ENCODE measurements at regions not wholly inside any gene's neighbourhood (a gene's known extent, or its start where the extent isn't known, plus 50 kb on each side); places are given as distances from the start of the nearest gene placed in this dataset.

DNA sequence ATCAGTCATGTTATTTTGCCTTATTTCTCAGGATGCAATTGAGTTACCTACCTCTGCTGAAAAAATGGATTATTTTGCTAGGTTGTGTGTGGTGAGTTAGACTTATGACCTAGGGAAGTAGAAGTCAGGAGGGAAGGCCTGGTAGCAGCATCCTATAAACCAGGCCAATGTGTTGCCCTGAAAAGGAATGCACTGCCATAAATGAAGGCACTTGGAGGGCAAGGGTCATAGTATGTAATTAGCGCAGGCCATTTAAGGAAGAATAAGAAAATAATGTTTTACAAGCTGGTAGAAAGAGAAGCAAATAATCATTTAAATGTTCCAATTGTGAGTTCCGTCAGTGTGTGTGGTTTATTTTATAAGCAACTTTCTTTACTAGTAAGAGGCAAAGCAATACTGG lies 698.8 kb downstream of the KCNJ2 start:
- no peaks in the 10 kb centered on the region for H3K36me3 ChIP-seq
- no peaks in the 10 kb centered on the region for H3K27me3 ChIP-seq
- H3K9me3 ChIP-seq: no peaks in the 10 kb centered on the region
- no peaks in the 10 kb centered on the region for H3K4me1 ChIP-seq
- TF ChIP-seq, protein P1, sequence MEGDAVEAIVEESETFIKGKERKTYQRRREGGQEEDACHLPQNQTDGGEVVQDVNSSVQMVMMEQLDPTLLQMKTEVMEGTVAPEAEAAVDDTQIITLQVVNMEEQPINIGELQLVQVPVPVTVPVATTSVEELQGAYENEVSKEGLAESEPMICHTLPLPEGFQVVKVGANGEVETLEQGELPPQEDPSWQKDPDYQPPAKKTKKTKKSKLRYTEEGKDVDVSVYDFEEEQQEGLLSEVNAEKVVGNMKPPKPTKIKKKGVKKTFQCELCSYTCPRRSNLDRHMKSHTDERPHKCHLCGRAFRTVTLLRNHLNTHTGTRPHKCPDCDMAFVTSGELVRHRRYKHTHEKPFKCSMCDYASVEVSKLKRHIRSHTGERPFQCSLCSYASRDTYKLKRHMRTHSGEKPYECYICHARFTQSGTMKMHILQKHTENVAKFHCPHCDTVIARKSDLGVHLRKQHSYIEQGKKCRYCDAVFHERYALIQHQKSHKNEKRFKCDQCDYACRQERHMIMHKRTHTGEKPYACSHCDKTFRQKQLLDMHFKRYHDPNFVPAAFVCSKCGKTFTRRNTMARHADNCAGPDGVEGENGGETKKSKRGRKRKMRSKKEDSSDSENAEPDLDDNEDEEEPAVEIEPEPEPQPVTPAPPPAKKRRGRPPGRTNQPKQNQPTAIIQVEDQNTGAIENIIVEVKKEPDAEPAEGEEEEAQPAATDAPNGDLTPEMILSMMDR (IDR thresholded peaks at IDR 0.05): no peak
- no peak overlapping the region for H3K27ac ChIP-seq
- no peak for DNase-seq (ENCODE audit: low spot score)
- no peak overlapping the region for H3K4me3 ChIP-seq

DNA sequence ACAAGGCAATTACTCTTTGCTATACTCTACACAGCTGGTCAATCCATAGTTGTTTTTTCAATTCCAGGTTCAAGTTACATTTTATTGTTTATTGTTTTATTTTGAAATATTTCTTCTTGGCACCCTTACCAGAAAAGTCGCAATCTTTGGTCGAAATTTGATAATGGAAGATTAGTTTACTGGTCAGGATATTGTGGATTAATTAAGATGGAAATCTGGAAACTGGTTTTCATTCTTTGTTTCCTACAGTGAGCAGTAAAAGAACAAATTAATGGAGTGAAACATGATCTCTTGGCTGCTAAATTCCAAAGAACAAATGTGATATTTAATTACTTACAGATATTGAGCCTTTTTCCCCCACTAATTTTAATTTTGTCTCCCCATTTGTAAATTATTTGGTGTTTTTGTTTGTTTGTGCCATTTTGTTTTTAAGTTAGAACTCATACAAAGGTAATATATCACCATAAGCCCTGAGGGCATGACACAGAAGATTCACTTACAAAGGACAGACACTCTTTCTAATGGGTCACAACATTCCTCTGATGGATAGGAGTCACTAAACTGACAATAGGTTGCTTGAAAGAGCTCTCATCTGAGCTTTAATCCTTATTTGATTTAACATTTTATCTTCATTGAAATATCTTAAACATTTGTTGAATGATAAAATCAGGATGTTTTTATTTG lies 700.2 kb downstream of the KCNJ2 start:
- no peak overlapping the region for H3K4me3 ChIP-seq
- H3K9me3 ChIP-seq: no peaks in the 10 kb centered on the region
- TF ChIP-seq, protein P1 (IDR thresholded peaks at IDR 0.05): no peak
- no peak for DNase-seq (ENCODE audit: low spot score)
- H3K27me3 ChIP-seq: no peaks in the 10 kb centered on the region
- H3K27ac ChIP-seq: no peak overlapping the region
- no peaks in the 10 kb centered on the region for H3K4me1 ChIP-seq
- no peaks in the 10 kb centered on the region for H3K36me3 ChIP-seq

DNA sequence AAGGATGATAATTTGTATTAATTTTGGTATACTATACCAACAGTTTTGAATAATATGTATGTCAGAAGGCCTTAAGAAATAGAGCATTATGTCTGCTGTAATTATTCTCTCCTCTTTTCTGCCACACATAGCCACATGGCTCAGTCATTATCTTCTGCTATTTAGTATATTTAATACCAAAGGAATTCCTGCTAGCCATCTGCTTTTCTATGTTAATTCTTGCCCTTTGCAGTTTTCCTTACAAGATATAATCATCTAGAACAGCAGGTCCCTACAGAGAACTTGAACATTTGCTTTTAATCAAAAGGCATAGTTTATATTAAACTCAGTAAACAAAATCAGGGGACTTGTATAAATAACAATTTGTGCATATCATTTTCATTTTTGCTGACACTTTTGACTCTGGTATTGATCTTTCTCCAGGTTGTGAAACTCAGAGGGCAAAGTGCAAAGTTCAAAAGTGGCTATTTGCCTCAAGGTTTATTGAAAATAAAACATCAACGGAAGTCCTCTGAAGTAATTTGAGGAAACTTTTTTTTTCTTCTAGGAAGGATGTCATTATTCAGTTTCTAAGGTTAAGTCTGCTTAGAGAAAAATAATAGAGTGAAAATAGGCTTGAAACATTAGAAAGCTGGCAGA lies 702.0 kb downstream of the KCNJ2 start:
- Histone ChIP-seq H3K4me1 (no peaks in the 10 kb centered on the region), H3K36me3 (no peaks in the 10 kb centered on the region), H3K27ac (no peak overlapping the region), H3K4me3 (no peak overlapping the region), H3K9me3 (no peaks in the 10 kb centered on the region), H3K27me3 (no peaks in the 10 kb centered on the region)
- TF ChIP-seq, protein P1 (IDR thresholded peaks at IDR 0.05): no peak
- DNase-seq (ENCODE audit: low spot score): no peak

DNA sequence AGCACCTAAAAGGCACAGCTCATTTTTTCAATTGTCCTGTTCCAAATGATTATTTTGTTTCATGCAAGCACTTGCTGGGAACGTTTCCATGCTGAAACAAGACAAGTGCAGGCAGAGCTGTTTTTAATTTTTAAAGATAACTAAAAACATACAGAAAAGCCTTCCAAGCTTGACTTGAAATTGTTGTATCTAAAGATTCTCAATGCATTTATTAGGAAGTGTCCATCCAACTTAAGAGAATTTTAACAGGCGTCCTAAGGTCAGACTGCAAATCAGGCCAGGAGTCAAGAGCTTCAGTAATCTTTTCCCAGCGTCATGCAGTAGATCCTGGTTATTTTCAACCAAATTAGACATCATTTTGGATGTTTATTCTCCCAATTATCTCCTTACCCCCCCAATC lies 702.8 kb downstream of the KCNJ2 start:
- no peaks in the 10 kb centered on the region for H3K36me3 ChIP-seq
- no peak overlapping the region for H3K27ac ChIP-seq
- no peak overlapping the region for H3K4me3 ChIP-seq
- TF ChIP-seq, protein P1 (IDR thresholded peaks at IDR 0.05): no peak
- no peak for DNase-seq (ENCODE audit: low spot score)
- no peaks in the 10 kb centered on the region for H3K9me3 ChIP-seq
- H3K4me1 ChIP-seq: no peaks in the 10 kb centered on the region
- no peaks in the 10 kb centered on the region for H3K27me3 ChIP-seq

DNA sequence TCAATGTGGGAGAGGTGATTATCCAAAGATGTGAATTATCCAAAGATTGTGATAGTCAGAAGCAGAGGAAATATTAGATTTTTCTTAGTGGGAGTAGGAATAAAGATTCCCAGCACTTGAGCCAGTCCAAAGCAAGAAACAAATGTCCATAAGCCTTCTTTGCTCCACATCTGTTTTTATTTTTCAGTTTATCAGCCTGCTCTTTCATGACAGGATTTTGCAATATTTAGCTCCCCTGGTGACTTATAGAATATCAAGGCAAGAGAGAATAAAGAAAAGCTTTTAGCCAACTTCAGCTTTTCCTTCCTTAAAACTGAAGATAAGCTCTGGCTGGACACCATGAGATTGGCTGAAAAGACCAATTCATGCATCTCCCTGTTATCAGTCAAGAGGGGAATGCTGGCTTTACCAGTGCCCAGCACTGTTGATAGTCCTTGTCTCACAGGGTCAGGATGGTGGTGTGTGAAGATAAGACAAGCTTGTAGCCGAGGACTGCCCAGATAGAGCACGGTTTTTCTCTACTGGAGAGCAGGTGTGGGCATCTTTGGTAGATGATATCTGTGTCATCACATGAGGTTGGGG lies 706.5 kb downstream of the KCNJ2 start:
- no peaks in the 10 kb centered on the region for H3K4me1 ChIP-seq
- TF ChIP-seq, protein P1 (IDR thresholded peaks at IDR 0.05): no peak
- H3K4me3 ChIP-seq: no peak overlapping the region
- no peaks in the 10 kb centered on the region for H3K27me3 ChIP-seq
- no peaks in the 10 kb centered on the region for H3K9me3 ChIP-seq
- peak overlapping the region in 1 of 2 donors; percentile 14 for H3K27ac ChIP-seq
- no peak for DNase-seq (ENCODE audit: low spot score)
- H3K36me3 ChIP-seq: no peaks in the 10 kb centered on the region
